GM12892 (cell line): ENCODE measurements at regions not wholly inside any gene's neighbourhood (a gene's known extent, or its start where the extent isn't known, plus 50 kb on each side); places are given as distances from the start of the nearest gene placed in this dataset.
"Not testable (repeated sequence)": the region's sequence is repeated elsewhere in the genome, so short reads cannot be mapped to it uniquely, and the experiment has no call there.

Source experiments
- POLR2A ChIP-seq: IDR thresholded peaks from 2 replicates; pipeline ENCODE4 v1.6.1; 2011; ENCODE audit warnings: low read depth, low read length, control low read depth
- POLR2AphosphoS5 ChIP-seq: IDR thresholded peaks from 2 replicates; pipeline ENCODE4 v1.6.1; 2011; ENCODE audit warnings: low read depth, low read length, control low read depth
- TAF1 ChIP-seq: IDR thresholded peaks from 2 replicates; pipeline ENCODE4 v1.6.1; 2011; ENCODE audit warnings: low read depth, mild to moderate bottlenecking, control low read depth, low read length, borderline replicate concordance

- TF ChIP-seq POLR2AphosphoS5, POLR2A, TAF1: not testable (repeated sequence)
Observed at GRCh38 chr2:134043028-134043427, 210.8 kb upstream of the MGAT5 start.
